ENCODE measurements at regions not wholly inside any gene's neighbourhood (a gene's known extent, or its start where the extent isn't known, plus 50 kb on each side); places are given as distances from the start of the nearest gene placed in this dataset.

GRCh38 chr7:91348711-91349110 is 84.5 kb downstream of the FZD1 start:
- TF ChIP-seq, protein P1, sequence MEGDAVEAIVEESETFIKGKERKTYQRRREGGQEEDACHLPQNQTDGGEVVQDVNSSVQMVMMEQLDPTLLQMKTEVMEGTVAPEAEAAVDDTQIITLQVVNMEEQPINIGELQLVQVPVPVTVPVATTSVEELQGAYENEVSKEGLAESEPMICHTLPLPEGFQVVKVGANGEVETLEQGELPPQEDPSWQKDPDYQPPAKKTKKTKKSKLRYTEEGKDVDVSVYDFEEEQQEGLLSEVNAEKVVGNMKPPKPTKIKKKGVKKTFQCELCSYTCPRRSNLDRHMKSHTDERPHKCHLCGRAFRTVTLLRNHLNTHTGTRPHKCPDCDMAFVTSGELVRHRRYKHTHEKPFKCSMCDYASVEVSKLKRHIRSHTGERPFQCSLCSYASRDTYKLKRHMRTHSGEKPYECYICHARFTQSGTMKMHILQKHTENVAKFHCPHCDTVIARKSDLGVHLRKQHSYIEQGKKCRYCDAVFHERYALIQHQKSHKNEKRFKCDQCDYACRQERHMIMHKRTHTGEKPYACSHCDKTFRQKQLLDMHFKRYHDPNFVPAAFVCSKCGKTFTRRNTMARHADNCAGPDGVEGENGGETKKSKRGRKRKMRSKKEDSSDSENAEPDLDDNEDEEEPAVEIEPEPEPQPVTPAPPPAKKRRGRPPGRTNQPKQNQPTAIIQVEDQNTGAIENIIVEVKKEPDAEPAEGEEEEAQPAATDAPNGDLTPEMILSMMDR (IDR thresholded peaks at IDR 0.05) = no peak
- TF ChIP-seq POLR2AphosphoS5 (IDR thresholded peaks at IDR 0.05) (no peak), POLR2A (IDR thresholded peaks at IDR 0.05) (no peak)

Data from suprapubic skin (tissue), 4 donors.